ENCODE measurements at regions not wholly inside any gene's neighbourhood (a gene's known extent, or its start where the extent isn't known, plus 50 kb on each side); places are given as distances from the start of the nearest gene placed in this dataset.
"Not testable (repeated sequence)": the region's sequence is repeated elsewhere in the genome, so short reads cannot be mapped to it uniquely, and the experiment has no call there.

DNA sequence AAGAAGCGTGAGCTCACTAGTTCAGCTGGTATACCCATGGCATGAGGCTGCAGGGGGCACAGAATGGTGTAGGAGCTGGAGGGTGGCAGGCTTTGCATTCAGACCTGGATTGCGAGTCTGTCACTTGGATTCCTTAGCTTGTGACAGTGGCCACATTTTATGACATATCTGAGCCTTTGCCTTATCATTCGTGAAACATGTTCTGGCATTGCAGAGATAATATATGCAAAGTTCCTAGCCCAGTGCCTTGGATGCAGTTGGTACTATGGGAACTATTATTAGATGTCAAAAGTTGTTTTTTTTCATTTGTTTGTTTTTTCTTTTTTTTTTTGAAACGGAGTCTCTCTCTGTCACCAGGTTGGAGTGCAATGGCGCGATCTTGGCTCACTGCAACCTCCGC, 230.7 kb upstream of the PRDM1 start:
- no peaks in the 10 kb centered on the region for H3K36me3 ChIP-seq (ENCODE audit: control insufficient read depth in 4 of 4, insufficient read depth in 4 of 4, low read length in 4 of 4)
- TF ChIP-seq, protein P1, sequence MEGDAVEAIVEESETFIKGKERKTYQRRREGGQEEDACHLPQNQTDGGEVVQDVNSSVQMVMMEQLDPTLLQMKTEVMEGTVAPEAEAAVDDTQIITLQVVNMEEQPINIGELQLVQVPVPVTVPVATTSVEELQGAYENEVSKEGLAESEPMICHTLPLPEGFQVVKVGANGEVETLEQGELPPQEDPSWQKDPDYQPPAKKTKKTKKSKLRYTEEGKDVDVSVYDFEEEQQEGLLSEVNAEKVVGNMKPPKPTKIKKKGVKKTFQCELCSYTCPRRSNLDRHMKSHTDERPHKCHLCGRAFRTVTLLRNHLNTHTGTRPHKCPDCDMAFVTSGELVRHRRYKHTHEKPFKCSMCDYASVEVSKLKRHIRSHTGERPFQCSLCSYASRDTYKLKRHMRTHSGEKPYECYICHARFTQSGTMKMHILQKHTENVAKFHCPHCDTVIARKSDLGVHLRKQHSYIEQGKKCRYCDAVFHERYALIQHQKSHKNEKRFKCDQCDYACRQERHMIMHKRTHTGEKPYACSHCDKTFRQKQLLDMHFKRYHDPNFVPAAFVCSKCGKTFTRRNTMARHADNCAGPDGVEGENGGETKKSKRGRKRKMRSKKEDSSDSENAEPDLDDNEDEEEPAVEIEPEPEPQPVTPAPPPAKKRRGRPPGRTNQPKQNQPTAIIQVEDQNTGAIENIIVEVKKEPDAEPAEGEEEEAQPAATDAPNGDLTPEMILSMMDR (IDR thresholded peaks at IDR 0.05; ENCODE audit: control extremely low read depth, extremely low read depth), result no peak
- no peaks in the 10 kb centered on the region for H3K27me3 ChIP-seq (ENCODE audit: control insufficient read depth in 3 of 3, insufficient read depth in 3 of 3, low read length in 2 of 3)
- WGBS, 2 donors, result 95 to 96% methylated on average over 7 of the region's 7 CpGs
- no peak overlapping the region for H3K4me3 ChIP-seq
- peaks cover 0 to 15% (median 9%) of the 10 kb centered on the region in 5 donors for H3K4me1 ChIP-seq (ENCODE audit: control insufficient read depth in 5 of 5, insufficient read depth in 5 of 5, low read length in 5 of 5)
- no peak for ATAC-seq (ENCODE audit: insufficient read depth, low FRiP score)
- no peak overlapping the region for H3K27ac ChIP-seq (ENCODE audit: low read depth in 1 of 2, low read length in 1 of 2)
- H3K9me3 ChIP-seq (ENCODE audit: control insufficient read depth in 4 of 4, insufficient read depth in 3 of 4, low read length in 3 of 4), result no peaks in the 10 kb centered on the region
- H3K9ac ChIP-seq (ENCODE audit: insufficient read depth in 1 of 2, low read length in 2 of 2), result no peak overlapping the region
- no peak for DNase-seq

DNA sequence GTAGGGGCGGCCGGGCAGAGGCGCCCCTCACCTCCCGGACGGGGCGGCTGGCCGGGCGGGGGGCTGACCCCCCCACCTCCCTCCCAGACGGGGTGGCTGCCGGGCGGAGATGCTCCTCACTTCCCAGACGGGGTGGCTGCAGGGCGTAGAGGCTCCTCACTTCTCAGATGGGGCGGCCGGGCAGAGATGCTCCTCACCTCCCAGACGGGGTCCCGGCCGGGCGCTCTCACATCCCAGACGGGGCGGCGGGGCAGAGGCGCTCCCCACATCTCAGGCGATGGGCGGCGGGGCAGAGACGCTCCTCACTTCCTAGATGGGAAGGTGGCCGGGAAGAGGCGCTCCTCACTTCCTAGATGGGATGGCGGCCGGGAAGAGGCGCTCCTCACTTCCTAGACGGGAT, 232.2 kb upstream of the PRDM1 start:
- H3K4me1 ChIP-seq (ENCODE audit: control insufficient read depth in 5 of 5, insufficient read depth in 5 of 5, low read length in 5 of 5), result peaks cover 0 to 27% (median 11%) of the 10 kb centered on the region in 5 donors
- not testable (repeated sequence) for ATAC-seq (ENCODE audit: insufficient read depth, low FRiP score); H3K9me3 ChIP-seq (ENCODE audit: control insufficient read depth in 4 of 4, insufficient read depth in 3 of 4, low read length in 3 of 4); H3K27me3 ChIP-seq (ENCODE audit: control insufficient read depth in 3 of 3, insufficient read depth in 3 of 3, low read length in 2 of 3); H3K9ac ChIP-seq (ENCODE audit: insufficient read depth in 1 of 2, low read length in 2 of 2); H3K4me3 ChIP-seq; DNase-seq; H3K36me3 ChIP-seq (ENCODE audit: control insufficient read depth in 4 of 4, insufficient read depth in 4 of 4, low read length in 4 of 4); H3K27ac ChIP-seq (ENCODE audit: low read depth in 1 of 2, low read length in 1 of 2)
- 97 to 100% methylated on average over 20 to 28 of the region's 33 CpGs for WGBS, 2 donors

DNA sequence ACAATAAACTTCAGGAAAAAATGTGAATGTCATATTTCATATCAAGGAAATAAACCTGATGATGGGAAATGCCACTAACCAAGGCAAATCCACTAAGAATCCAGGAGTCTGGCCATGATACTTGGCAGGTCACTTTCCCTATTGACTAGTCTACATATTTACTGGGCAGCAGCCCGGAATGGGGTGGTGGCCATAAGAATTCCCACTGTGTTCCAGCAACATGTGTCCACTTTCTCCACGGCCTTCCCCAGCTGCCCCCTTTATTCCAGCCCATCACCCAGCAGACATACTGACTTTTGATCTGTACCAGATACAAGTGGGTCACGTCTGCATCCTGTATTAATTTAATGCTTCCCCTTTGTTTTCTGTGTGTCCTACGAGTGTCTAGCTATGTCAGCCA, 234.5 kb upstream of the PRDM1 start:
- TF ChIP-seq, protein P1 (IDR thresholded peaks at IDR 0.05; ENCODE audit: control extremely low read depth, extremely low read depth), result no peak
- 68 to 72% methylated on average over 4 of the region's 4 CpGs for WGBS, 2 donors
- no peaks in the 10 kb centered on the region for H3K9me3 ChIP-seq (ENCODE audit: control insufficient read depth in 4 of 4, insufficient read depth in 3 of 4, low read length in 3 of 4)
- no peak overlapping the region for H3K4me3 ChIP-seq
- ATAC-seq (ENCODE audit: insufficient read depth, low FRiP score) (no peak), DNase-seq (peak in 2 of 3 donors; percentile 26 to 32)
- no peaks in the 10 kb centered on the region for H3K27me3 ChIP-seq (ENCODE audit: control insufficient read depth in 3 of 3, insufficient read depth in 3 of 3, low read length in 2 of 3)
- no peak overlapping the region for H3K27ac ChIP-seq (ENCODE audit: low read depth in 1 of 2, low read length in 1 of 2)
- no peaks in the 10 kb centered on the region for H3K36me3 ChIP-seq (ENCODE audit: control insufficient read depth in 4 of 4, insufficient read depth in 4 of 4, low read length in 4 of 4)
- no peak overlapping the region for H3K9ac ChIP-seq (ENCODE audit: insufficient read depth in 1 of 2, low read length in 2 of 2)
- H3K4me1 ChIP-seq (ENCODE audit: control insufficient read depth in 5 of 5, insufficient read depth in 5 of 5, low read length in 5 of 5), result peaks cover 0 to 27% (median 11%) of the 10 kb centered on the region in 5 donors

GRCh38 chr6:105851113-105851580, 235.0 kb upstream of the PRDM1 start:
- TF ChIP-seq, protein P1 (IDR thresholded peaks at IDR 0.05; ENCODE audit: control extremely low read depth, extremely low read depth), result no peak

More at GRCh38 chr6:105851113-105851580, 235.0 kb upstream of the PRDM1 start:
- Histone ChIP-seq H3K9ac (ENCODE audit: insufficient read depth in 1 of 2, low read length in 2 of 2) (no peak overlapping the region), H3K36me3 (ENCODE audit: control insufficient read depth in 4 of 4, insufficient read depth in 4 of 4, low read length in 4 of 4) (no peaks in the 10 kb centered on the region), H3K4me1 (ENCODE audit: control insufficient read depth in 5 of 5, insufficient read depth in 5 of 5, low read length in 5 of 5) (peaks cover 0 to 27% (median 11%) of the 10 kb centered on the region in 5 donors), H3K27me3 (ENCODE audit: control insufficient read depth in 3 of 3, insufficient read depth in 3 of 3, low read length in 2 of 3) (no peaks in the 10 kb centered on the region), H3K9me3 (ENCODE audit: control insufficient read depth in 4 of 4, insufficient read depth in 3 of 4, low read length in 3 of 4) (no peaks in the 10 kb centered on the region), H3K4me3 (no peak overlapping the region), H3K27ac (ENCODE audit: low read depth in 1 of 2, low read length in 1 of 2) (no peak overlapping the region)
- 64 to 77% methylated on average over 10 of the region's 10 CpGs for WGBS, 2 donors
- ATAC-seq (ENCODE audit: insufficient read depth, low FRiP score) (peak; percentile 41), DNase-seq (peak; percentile 87 to 96 (median 92))
